Loucy (cell line): ENCODE measurements at regions not wholly inside any gene's neighbourhood (a gene's known extent, or its start where the extent isn't known, plus 50 kb on each side); places are given as distances from the start of the nearest gene placed in this dataset.

Experiments used
- CTCF ChIP-seq: fragments of 200-600 bp; sonication (generic); conservative IDR thresholded peaks from 2 replicates; pipeline ENCODE4 v1.5.1; 2014; ENCODE audit warnings: mild to moderate bottlenecking, antibody characterized with exemption, low read length
- EZH2phosphoT487 ChIP-seq: fragments of 200-600 bp; IDR thresholded peaks from 2 replicates; pipeline ENCODE4 v1.6.1; 2018; ENCODE audit warnings: antibody characterized with exemption, mild to moderate bottlenecking, moderate library complexity, borderline replicate concordance

DNA sequence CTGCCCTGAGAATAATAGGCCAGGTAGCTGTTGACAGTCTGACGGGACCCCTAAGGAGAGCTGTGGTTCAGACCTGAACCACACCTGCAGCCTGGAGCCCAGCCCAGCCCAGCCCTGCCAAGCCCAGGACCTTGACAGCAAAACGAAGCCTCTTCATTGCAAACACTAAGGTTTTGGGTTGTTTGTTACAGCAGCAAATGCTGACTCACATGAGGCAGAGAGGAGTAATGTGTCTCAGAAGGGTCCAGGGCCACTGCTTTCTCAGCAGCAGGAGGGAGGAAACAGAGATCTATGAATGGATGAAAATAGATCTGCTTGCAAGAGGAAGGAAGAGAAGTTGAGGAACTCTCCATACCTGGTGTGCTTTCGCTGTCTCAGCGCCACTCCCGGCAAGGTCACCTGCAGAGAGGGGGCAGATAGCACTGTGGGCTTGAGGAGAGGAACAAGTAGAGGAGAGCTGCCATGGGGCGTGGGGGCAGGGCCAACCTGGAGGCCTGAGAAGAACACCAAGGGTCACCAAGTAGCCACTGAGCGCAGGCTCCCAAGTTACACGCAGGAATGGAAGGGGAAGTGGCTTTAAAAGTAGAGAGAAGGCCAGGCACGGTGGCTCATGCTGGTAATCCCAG, 127.2 kb downstream of the ZNF281 start:
- TF ChIP-seq EZH2phosphoT487 (no peak), CTCF (no peak)
